GM12891 (cell line): ENCODE measurements at regions not wholly inside any gene's neighbourhood (a gene's known extent, or its start where the extent isn't known, plus 50 kb on each side); places are given as distances from the start of the nearest gene placed in this dataset.

Experiments
- DNase-seq: peaks from one replicate; pipeline ENCODE4 v3.0.0; 2011; ENCODE audit warnings: low spot score; ENCODE audit not compliant: insufficient read length
- FAIRE-seq: peaks from 2 replicates; lab custom pipeline; 2011; peaks lifted over from hg19 to GRCh38; lab: Jason Lieb, UNC
- PAX5 ChIP-seq: IDR thresholded peaks from 2 replicates; pipeline ENCODE4 v1.6.1; 2011; ENCODE audit warnings: low read length, moderate library complexity, mild to moderate bottlenecking; ENCODE audit not compliant: insufficient read depth, severe bottlenecking
- POLR2A ChIP-seq: IDR thresholded peaks from 2 replicates; pipeline ENCODE4 v1.6.1; 2011; ENCODE audit warnings: low read depth, low read length, control low read depth
- POLR2AphosphoS5 ChIP-seq: IDR thresholded peaks from 2 replicates; pipeline ENCODE4 v1.6.1; 2011; ENCODE audit warnings: low read depth, low read length, control low read depth
- POU2F2 ChIP-seq: IDR thresholded peaks from 2 replicates; pipeline ENCODE4 v1.6.1; 2011; ENCODE audit warnings: low read depth, mild to moderate bottlenecking, control low read depth, low read length, moderate library complexity
- SPI1 ChIP-seq: IDR thresholded peaks from 2 replicates; pipeline ENCODE4 v1.6.1; 2011; ENCODE audit warnings: low read depth, low read length, control low read depth
- TAF1 ChIP-seq: IDR thresholded peaks from 2 replicates; pipeline ENCODE4 v1.6.1; 2011; ENCODE audit warnings: low read depth, low read length, control low read depth

DNA sequence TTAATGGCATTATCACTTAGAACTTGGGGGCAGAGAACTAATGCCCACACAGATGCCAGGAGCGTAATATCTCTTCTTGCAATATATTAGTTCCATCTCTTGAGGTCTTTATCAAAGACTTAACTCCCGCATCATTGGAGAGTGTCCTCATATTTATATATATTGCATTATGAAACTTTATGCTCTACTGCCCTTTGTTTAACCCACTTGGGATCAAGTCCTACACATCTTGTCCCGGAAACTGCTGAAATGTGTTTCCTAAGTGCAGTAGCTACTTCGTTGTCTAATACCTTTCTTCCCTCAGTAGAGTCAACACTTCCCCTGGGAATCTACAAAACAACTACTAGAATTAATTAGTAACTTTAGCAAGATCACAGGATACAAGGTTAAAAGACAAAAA lies 1029.2 kb downstream of the OTOL1 start:
- no peak for DNase-seq
- FAIRE-seq = no peak

GRCh38 chr3:162534431-162534830 lies 1037.8 kb downstream of the OTOL1 start:
- FAIRE-seq (no peak), DNase-seq (no peak)
- no peak for TF ChIP-seq SPI1
- no peak for TF ChIP-seq TAF1
- TF ChIP-seq POLR2AphosphoS5 = no peak
- no peak for TF ChIP-seq POLR2A
- TF ChIP-seq POU2F2 = no peak
- no peak for TF ChIP-seq PAX5

More for the DNA sequence above, 1029.2 kb downstream of the OTOL1 start:
- TF ChIP-seq POLR2A = no peak
- TF ChIP-seq TAF1 = no peak
- no peak for TF ChIP-seq PAX5
- TF ChIP-seq POLR2AphosphoS5 = no peak
- no peak for TF ChIP-seq SPI1
- no peak for TF ChIP-seq POU2F2

GRCh38 chr3:162538491-162538890 lies 1041.9 kb downstream of the OTOL1 start:
- TF ChIP-seq POU2F2 (no peak), TAF1 (no peak), SPI1 (no peak), POLR2AphosphoS5 (no peak), POLR2A (no peak), PAX5 (no peak)
- FAIRE-seq (no peak), DNase-seq (no peak)

GRCh38 chr3:162538906-162539305 lies 1042.3 kb downstream of the OTOL1 start:
- FAIRE-seq (no peak), DNase-seq (no peak)
- no peak for TF ChIP-seq POU2F2
- TF ChIP-seq PAX5 = no peak
- TF ChIP-seq POLR2A = no peak
- TF ChIP-seq TAF1 = no peak
- TF ChIP-seq POLR2AphosphoS5 = no peak
- no peak for TF ChIP-seq SPI1

DNA sequence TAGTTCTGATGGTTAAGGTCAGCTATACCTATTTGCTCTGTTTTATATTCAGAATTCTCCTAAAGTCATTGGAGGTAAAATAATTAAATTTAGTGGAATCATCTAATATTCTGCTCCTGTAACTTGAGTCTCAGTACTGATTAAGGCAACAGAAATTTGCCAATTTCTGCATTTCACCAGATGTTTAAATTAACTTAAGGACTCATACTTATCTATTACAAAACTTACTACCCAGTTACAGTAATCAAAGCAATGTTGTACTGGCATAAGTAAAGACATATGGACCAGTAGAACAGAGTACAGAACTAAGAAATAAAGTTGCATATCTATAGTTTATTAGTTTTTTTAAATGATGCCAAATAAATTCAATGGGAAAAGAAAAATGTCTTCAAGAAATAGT lies 1043.8 kb downstream of the OTOL1 start:
- no peak for FAIRE-seq
- no peak for TF ChIP-seq POLR2A
- TF ChIP-seq SPI1 = no peak
- TF ChIP-seq PAX5 = no peak
- TF ChIP-seq POU2F2 = no peak
- no peak for TF ChIP-seq TAF1
- no peak for TF ChIP-seq POLR2AphosphoS5
- DNase-seq = no peak

GRCh38 chr3:162541923-162542322 lies 1045.3 kb downstream of the OTOL1 start:
- DNase-seq = no peak
- TF ChIP-seq PAX5 (no peak), SPI1 (no peak), POLR2A (no peak), TAF1 (no peak), POU2F2 (no peak), POLR2AphosphoS5 (no peak)
- FAIRE-seq = no peak

DNA sequence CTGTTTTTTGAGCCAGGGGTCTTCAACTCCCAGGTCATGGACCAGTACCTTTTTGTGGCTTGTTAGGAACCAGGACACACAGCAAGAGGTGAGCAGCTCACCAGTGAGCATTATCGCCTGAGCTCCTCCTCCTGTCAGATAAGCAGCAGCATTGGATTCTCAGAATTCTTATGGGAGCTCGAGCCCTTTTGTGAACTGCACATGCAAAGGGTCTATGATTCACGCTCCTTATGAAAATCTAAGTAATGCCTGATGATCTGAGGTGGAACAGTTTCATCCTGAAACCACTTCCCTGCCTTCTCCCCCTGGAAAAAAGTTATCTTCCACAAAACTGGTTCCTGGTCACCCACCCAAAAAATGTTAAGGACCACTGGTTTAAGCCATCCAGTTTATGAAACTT lies 1047.6 kb downstream of the OTOL1 start:
- DNase-seq = no peak
- FAIRE-seq = no peak
- no peak for TF ChIP-seq PAX5
- no peak for TF ChIP-seq TAF1
- no peak for TF ChIP-seq POU2F2
- no peak for TF ChIP-seq POLR2AphosphoS5
- TF ChIP-seq SPI1 = no peak
- TF ChIP-seq POLR2A = no peak

DNA sequence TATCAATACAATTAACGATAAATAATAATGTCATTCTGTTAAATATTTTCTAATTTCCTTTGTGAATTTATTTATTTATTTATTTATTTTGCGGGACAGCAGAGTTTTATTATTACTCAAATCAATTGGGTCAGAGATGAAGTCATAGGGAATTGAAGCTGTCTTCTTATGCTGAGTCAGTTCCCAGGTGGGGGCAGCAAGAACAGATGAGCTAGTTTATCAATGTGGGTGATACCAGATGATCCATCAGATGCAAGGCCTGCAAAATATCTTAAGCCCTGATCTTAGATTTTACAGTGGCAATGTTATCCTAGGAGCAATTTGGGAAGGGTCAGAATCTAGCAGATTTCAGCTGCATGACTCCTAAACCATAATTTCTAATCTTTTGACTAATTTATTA lies 1050.3 kb downstream of the OTOL1 start:
- FAIRE-seq (no peak), DNase-seq (no peak)
- no peak for TF ChIP-seq SPI1
- no peak for TF ChIP-seq POLR2A
- no peak for TF ChIP-seq TAF1
- no peak for TF ChIP-seq POLR2AphosphoS5
- no peak for TF ChIP-seq PAX5
- no peak for TF ChIP-seq POU2F2

- DNase-seq (no peak), FAIRE-seq (no peak)
- TF ChIP-seq POLR2A (no peak), SPI1 (peak; percentile 65)
Measured at GRCh38 chr3:162547321-162547720, 1050.7 kb downstream of the OTOL1 start.

GRCh38 chr3:162555761-162556160 lies 1059.2 kb downstream of the OTOL1 start:
- no peak for TF ChIP-seq POLR2A
- no peak for TF ChIP-seq PAX5
- TF ChIP-seq SPI1 = no peak
- TF ChIP-seq POLR2AphosphoS5 = no peak
- TF ChIP-seq TAF1 = no peak
- TF ChIP-seq POU2F2 = no peak
- no peak for FAIRE-seq
- no peak for DNase-seq
